GM21825 (cell line): ENCODE measurements at regions not wholly inside any gene's neighbourhood (a gene's known extent, or its start where the extent isn't known, plus 50 kb on each side); places are given as distances from the start of the nearest gene placed in this dataset.

Source experiments
- ATAC-seq: cut with Tn5 transposase; IDR thresholded peaks from one replicate; pipeline ENCODE4 v1.9.1; 2021; ENCODE audit warnings: mild to moderate bottlenecking, moderate library complexity; ENCODE audit not compliant: unreplicated experiment

DNA sequence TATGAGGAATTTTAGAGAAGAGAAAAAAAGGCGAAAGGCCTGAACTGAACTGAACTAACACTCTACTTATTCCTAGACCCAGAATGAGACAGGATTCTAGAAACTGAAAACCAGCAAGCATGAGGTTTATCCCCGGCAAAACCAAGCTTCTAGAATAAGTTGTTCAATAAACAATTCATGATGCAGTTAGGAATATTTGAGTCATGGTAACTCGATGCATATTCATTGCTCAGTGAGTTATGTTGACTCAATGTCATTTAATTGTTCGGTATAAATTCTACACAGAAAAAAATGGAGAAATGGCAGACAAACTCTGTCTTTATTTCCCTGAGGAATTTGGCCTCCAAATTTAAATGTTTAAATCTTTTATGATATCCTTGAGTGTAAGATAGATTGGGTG lies 321.5 kb downstream of the SATB2 start:
- ATAC-seq: no peak

DNA sequence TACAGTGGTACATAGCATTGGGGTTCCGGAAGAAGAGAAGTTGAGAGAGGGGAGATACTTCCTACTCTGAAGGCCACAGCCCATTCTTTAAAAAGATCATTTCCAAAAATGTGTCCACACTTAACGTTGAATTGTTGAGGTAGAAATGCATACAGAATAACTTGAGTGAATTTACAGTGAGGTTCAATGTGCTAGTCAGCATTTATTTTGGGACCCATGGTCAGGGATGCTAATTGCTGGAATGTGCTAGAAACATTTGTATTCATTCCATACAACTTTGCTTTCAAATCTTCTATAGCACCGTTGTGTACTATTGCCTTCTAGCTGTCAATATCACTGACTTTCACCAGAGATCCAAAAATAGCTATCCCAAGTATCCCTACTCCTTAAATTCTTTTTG lies 325.9 kb downstream of the SATB2 start:
- ATAC-seq: no peak

DNA sequence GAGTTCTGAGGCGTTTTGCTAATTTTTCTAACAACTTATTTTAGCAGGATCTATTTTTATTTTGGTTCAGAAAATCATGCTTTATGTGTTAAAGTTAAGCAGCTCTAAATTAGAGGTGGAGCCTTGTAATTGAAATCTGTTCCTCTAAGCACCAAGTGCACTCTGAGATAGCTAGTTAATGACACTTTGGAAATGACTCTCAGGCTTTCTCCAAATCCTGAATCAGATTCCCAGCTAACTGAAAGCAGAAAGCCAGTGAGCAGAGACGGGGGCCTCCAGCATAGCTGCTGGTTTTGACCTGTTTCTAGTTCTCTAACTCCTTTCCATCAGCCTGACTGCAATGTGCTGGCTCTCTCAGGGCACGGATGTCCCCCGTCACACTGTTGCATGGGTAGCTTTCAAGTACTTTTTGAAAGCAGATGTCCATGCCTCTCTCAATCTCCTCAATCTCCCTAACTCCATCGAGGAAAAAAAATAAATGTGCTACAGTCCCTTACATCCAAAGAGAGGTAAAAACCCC lies 326.5 kb downstream of the SATB2 start:
- ATAC-seq: no peak

DNA sequence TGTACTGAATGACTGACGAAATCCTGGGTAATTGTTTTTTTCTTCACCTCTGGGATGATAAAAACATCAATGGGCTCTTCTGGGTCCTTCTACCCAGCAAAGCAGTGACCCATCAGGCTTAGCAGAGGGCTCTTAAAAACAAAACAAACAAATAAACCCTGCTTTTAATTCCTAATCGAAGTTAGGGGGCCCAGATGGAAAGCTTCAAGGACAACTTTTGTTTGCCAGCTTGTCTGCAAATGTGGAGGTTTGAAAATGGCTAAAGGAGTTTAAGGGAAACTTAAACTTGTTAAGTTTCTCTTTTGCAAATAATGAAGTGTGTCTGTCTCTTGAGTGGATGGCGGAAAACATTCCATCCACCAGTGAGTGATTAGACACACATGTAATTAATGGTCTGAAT lies 327.2 kb downstream of the SATB2 start:
- no peak for ATAC-seq

DNA sequence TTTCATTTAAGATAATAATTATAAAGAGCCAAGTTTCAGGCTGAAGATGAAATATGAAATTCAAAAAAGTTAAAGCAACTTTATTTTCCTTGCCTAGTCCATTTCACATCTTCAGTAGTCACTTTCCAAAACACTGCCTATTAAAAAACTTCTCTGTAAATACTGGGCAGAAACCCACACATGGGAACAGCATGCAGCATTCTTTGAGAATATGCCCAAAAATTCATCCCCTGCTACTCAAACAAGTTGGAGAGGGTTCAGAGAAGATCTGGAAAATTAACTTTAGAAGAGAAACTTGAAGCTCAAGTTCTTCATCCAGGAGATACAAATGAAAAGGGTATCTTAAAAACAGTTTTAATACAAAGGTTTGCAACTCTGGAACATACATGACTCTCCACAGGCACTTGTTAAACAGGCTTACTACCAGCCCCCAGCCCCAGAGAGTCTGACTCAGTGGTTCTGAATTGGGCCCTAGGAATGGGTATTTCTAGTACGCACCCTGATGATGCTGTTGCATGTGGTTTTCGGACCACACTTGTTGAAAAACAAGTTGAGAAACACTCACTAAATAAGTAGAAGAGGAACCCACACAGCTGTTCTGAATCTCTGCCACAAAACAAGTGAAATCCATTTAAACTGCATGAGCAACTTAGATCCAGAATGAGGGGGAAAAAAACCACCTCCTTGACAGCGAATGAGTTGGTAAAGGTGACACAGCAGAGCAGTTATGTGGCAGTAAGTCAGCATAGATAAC lies 329.1 kb downstream of the SATB2 start:
- ATAC-seq: no peak

DNA sequence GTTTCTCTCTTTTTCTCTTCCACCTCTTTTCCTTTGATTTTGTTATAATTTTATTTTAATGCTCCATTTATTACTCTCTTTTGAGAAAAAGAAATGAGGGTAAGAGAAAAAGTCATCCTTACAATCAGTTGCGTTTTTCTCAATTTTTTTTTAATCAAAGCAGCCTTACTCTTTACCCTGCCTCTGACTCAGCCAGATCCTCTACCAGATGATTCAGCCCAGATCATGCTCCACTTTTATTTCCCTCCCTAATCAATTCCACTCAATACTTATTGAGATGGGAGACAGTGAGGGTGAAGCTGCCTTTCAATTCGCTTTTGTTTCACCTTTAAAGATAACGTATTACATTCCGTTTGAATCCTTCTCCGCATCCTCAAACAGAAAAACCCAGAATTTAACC lies 337.9 kb downstream of the SATB2 start:
- ATAC-seq: no peak

DNA sequence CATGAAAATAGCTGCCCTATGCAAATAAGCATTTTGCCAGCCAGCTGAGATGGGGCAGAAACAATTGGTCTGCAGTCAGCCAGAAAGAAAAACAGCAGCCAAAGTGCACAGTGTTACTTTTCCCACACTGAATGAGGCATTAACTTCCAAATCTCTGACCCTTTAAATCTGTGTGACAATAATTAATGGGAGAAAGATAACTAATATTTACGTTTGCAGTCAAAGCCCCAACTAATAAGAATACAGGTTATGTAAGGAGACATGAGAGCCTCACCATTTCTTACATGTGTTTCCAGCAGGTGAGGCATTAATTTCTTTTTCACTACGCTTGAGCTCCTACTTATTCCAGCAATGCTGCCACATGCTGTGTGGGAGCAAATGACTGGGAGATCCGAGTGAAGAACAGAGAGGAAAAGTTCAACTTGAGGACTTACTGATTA lies 339.0 kb downstream of the SATB2 start:
- no peak for ATAC-seq

DNA sequence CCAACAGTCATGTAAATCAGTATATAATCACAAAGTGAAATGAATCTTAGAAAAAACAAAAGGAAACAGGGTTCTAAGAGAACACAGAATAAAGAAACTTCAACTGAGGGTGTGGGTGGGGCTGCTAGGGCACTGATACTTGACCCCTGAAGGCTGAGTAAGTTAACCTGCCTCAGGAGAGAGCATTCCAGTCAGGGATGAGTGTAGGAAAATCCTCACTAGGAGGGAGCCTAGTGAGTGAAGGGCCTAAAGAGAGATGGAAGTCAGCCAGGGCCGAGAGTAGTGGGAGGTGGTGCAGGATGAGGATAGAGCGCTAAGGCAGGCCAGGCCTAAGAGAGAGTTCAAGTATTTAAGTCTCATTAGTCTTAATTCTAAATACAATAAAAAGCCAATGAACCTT lies 342.6 kb downstream of the SATB2 start:
- ATAC-seq: no peak

DNA sequence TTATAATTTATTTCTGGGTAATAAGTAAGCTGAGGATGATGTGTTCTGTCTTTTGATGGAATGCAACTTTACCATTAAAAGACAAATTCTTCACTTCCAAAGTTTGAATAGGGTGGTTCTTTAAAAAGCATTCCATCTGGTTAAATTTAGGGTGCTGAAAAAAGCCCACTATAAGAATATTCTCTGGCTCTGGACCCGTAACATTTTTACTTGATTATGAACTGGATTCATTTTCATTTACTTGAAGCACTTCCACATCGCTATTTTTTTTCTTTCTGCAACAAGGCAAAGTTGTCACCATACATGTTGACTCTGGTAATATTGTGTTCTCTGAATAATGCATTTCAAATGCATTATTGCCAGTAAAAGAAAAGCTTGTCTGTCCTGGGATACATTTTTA lies 344.6 kb downstream of the SATB2 start:
- ATAC-seq: no peak

DNA sequence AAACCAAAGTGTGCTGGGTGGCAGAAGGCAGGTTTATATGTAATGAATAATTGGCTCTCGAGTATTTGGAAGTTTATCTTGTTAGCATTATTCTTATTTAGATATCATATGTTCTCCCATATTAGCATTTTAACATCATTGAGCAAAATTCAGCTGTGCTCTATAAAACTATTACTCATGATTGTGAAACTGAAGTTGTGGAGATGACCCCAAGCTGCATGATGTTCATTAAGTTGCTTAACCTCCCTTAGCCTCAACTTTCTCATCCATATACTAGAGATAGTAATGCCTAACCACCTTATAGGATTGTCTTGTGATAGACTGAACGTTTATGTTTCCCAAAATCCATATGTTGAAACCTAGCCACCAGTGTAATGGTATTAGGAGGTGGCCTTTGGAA lies 346.3 kb downstream of the SATB2 start:
- ATAC-seq: no peak

DNA sequence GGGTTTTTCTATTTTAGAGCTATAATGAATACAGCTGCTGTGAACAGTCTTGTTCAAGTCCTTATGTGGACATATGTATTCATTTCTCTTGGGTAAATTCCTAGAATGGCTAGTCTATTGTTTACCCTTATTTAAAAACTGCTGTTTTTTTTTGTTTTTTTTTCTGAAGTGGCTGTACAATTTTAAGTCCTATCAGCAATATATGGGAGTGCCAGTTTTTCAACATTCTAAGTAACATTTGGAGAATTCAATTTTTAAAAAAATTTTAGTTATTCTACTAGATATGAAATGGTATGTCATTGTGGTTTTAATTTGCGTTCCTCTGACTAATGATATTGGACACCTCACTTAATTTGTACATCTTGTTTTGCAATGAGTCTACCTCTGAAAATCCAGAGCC lies 349.7 kb downstream of the SATB2 start:
- no peak for ATAC-seq

DNA sequence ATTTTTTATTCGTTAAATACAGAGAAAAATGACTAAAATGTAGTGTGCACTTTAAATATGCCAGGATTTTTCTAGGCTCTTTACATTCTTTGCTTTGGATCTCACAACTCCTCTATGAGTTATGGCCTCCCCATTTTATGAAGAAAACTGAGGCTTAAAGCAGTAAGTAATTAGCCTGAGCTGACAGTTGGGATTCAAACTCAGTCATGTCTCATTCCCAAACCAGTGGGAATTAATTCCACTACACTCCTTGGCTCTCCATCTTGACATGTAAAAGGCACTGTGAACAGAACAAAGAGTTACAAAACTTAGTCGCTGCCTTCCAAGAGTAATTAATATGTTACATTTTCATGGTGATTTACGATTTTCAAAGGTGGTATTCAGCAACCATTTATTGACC lies 351.9 kb downstream of the SATB2 start:
- no peak for ATAC-seq

DNA sequence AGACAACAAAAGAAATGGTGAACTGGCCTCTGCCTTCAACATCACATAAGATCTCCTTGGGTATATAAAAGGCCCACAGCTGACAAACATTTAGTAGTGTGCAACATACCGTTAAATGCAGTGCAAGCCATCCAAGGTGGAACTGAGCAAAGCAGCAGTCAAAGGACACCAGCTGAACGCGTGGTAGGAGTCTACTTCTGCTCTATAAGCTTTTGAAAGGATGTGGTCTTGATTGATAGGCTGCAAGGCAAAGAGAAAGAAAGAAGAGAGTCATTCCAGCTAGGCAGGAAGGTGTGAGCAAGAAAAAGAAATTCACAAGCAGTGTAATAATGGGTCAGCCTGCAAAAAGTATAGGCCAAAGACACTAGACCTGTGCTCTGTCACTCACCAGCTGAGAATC lies 356.3 kb downstream of the SATB2 start:
- no peak for ATAC-seq

DNA sequence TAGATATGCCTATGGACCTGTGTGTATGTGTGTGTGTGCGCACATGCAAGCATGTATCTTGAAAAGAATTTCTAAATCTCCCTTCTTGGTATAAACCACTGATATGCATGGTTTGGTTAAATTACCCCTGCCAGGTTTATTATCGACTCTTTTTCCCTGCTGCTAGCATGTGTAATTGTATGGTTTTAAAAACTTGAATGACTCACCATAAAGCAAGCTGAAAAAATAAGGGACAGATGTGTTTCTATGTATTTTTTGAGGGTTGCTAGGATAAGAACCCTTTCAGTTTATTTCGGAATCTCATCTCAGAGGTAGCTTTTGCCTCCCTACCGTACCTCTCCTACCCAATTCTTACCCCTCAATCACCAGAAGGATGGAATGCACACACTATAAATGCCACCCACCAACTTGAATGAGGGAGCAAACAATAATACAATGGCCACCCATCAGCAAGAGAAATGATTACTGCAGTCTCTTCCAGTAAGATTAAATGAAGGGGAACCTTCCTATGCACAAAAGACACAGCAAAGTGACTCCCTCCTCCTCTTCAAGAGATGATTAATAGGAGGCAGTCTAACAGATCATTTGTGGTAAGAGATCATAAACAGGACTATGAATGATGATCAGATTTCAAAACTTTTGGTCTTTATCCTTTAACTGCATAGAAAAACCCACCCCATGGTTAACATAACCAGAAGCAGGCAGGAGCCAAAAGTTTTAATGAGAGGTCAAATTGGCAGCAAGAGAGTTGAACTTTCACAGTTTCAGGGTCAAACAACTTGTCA lies 357.2 kb downstream of the SATB2 start:
- no peak for ATAC-seq

DNA sequence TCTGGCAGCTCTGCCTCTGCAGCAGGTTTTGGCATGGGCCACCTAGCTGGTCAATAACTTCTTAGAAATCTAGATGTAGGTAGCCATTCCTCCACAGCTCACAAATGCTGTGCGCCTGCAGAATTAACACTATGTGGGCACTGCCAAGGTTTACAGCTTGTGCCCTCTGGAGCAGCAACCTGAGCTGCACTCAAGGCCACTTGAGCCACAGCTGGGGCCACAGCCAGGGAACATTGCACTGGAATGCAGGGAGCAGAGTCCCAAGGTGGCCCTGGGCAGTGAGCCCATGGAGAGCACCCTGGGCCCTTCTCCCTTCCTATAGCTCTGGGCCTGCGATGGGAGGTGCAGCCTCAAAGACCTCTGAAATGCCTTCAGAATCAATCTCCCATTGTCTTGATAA lies 365.3 kb downstream of the SATB2 start:
- ATAC-seq: no peak

DNA sequence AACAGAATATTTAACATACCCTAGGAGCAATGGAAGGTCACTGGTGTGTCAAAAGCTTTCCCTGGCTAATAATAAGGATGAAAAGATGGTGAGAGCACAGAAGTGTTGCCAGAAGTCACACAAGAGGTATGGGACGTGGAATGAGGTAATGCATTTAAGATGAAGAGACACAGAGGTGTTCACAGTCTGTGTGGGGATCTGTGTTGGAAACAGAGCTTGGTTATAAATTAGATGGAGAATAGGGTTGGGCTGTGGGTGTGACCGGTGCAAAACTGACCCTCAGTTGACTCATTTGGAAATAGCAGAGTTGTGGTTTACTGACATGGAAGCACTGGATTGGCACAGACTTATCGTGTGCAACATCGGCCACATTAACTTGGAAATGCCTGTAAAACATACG lies 372.5 kb downstream of the SATB2 start:
- no peak for ATAC-seq

DNA sequence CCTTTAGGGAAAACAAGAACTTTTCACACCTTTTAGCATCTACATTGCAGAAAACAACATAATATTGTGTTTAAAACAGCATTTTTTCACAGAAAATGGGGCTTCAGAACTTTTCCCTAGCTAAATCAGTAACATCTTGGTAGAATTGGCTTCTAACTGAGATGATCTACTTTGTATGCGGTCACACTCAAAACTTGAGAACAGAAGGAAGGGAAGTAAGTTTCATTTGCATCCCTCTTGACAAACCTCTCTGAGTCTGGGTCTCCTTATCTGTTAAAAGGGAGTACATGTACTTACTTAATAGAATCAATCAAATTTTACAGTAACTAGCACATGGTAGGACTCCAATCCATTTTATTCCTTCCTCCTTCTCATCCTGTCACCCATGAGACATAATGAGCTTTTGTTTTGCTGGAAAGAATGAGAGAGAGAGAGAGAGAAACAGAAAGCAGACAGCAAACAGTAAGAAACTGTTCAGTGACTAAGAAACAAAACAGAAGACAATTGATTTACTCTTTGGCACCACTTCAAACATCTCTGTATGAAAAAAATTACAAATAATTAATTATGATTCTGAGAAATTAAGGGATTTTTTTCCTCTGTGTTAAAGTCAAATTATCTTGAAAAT lies 387.3 kb downstream of the SATB2 start:
- ATAC-seq: no peak

DNA sequence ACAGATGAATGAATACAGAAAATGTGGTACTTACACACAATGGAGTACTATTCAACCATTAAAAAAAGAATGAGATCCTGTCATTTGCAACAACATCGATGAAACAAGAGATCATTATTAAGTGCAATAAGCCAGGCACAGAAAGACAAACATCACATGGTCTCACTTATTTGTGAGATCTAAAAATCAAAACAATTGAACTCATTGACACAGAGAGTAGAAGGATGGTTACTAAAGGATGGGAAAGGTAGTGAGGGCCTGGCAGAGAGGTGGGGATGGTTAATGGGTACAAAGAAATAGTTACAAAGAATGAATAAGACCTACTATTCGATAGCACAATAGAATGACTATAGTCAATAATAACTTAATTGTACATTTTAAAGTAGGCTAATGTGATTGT lies 393.5 kb downstream of the SATB2 start:
- no peak for ATAC-seq

DNA sequence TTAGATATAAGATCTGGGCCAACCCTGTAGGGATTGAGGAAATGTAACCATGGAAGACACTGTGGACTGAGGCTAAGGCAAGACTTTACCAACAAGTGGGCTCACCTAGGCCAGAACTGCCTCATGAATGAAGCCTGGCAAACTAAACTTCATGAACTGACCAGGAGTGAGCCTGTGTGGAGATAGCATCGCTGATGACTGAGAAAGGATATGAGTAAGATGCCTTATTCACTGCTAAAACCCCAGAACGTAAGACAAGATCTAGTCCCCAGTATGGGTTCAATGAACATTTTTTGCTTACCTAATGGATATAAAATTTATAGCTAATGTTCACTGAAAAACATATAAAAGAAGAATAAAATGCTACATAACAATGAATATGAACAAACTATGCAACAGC lies 399.8 kb downstream of the SATB2 start:
- no peak for ATAC-seq

DNA sequence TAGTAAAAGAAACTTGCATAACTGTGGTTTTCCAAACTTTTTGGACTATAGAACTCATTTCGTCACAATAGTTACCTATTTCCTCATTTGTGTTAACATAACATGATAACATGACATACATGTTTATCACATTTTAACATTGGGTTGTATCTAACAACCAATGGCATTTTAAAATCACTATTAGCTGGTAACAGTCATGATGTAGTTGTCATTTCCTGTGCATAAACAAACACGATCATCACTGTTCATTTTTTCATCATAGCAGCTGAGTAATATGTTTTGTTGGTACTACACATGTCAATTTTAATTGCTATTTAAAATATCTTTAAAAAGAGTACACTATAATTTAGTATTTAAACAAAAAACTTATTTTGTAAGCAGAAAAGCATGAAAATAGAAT lies 402.4 kb downstream of the SATB2 start:
- no peak for ATAC-seq

DNA sequence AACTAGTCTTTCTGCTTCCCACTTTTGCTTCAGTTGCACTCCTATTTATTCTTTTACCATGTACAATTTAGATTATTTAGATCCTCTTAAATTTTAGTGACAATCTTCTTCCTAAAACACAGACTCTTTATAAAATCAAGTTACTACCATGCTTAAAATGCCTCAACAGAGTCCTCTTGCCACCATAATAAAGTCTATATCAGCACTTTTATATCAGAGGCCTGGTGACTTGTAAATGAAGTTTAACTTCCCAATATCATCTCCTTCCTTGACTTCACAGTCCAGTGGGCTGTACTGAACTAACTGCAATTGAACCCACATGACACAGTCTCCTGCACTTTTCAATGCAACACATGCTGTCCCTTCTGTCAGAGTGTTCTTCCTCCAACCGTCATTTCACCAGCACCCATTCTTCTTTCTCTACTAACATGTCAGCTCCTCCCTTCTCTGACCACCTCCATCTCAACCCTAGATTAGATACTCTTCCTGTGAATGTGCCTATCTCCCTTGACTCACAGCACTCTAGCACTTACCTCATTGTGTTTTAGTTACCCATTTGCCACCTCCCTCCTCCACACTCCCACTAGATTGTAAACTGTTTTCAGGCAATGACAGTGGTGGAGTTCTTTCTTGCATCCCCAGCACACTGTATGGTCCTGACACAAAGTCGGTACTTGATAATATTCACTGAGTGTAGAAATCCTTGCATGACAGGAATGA lies 414.9 kb downstream of the SATB2 start:
- no peak for ATAC-seq
